Nephron progenitor cell (in vitro differentiated cells): ENCODE measurements at regions not wholly inside any gene's neighbourhood (a gene's known extent, or its start where the extent isn't known, plus 50 kb on each side); places are given as distances from the start of the nearest gene placed in this dataset.

Experiments used
- DNase-seq: peaks from one replicate; pipeline ENCODE4 v3.0.0; 2021
- H3K27ac Mint-ChIP-seq: 2 replicates; pipeline ENCODE4 v1.8.0; 2021; ENCODE audit warnings: mild to moderate bottlenecking, moderate library complexity, mixed read lengths
- H3K27me3 Mint-ChIP-seq: 2 replicates; pipeline ENCODE4 v1.8.0; 2021; ENCODE audit warnings: mild to moderate bottlenecking, low read depth, mixed read lengths; ENCODE audit not compliant: poor library complexity
- H3K36me3 Mint-ChIP-seq: 2 replicates; pipeline ENCODE4 v1.8.0; 2021; ENCODE audit warnings: low read depth, mixed read lengths
- H3K4me1 Mint-ChIP-seq: 2 replicates; pipeline ENCODE4 v1.8.0; 2021; ENCODE audit warnings: mixed read lengths
- H3K4me3 Mint-ChIP-seq: 2 replicates; pipeline ENCODE4 v1.8.0; 2021; ENCODE audit warnings: mild to moderate bottlenecking, moderate library complexity, mixed read lengths
- H3K9me3 Mint-ChIP-seq: 2 replicates; pipeline ENCODE4 v1.8.0; 2021; ENCODE audit warnings: mild to moderate bottlenecking, moderate library complexity, mixed read lengths
- CTCF ChIP-seq: fragments of 200-600 bp; sonication (generic); IDR thresholded peaks from 2 replicates; pipeline ENCODE4 v1.5.0; 2021; ENCODE audit warnings: antibody characterized with exemption

GRCh38 chr18:37662546-37663339 is 97.1 kb upstream of the CELF4 start:
- no peak for TF ChIP-seq CTCF
- Mint-ChIP-seq H3K27me3 (peaks cover 10% of the 10 kb centered on the region), H3K27ac (no peak overlapping the region), H3K4me3 (no peak overlapping the region), H3K4me1 (peaks cover 21% of the 10 kb centered on the region), H3K9me3 (no peaks in the 10 kb centered on the region), H3K36me3 (no peaks in the 10 kb centered on the region)
- DNase-seq: no peak

GRCh38 chr18:37662099-37662498 is 96.5 kb upstream of the CELF4 start:
- peaks cover 10% of the 10 kb centered on the region for H3K27me3 Mint-ChIP-seq
- no peaks in the 10 kb centered on the region for H3K9me3 Mint-ChIP-seq
- H3K36me3 Mint-ChIP-seq: no peaks in the 10 kb centered on the region
- no peak for TF ChIP-seq CTCF
- no peak overlapping the region for H3K4me3 Mint-ChIP-seq
- H3K27ac Mint-ChIP-seq: no peak overlapping the region
- H3K4me1 Mint-ChIP-seq: peaks cover 21% of the 10 kb centered on the region
- no peak for DNase-seq

- Mint-ChIP-seq H3K4me1 (peaks cover 21% of the 10 kb centered on the region), H3K27ac (no peak overlapping the region), H3K27me3 (peaks cover 10% of the 10 kb centered on the region), H3K9me3 (no peaks in the 10 kb centered on the region), H3K36me3 (no peaks in the 10 kb centered on the region), H3K4me3 (no peak overlapping the region)
- no peak for DNase-seq
- no peak for TF ChIP-seq CTCF
These were observed 95.9 kb upstream of the CELF4 start for GRCh38 chr18:37661478-37661877.

GRCh38 chr18:37661061-37661460 is 95.5 kb upstream of the CELF4 start:
- TF ChIP-seq CTCF: no peak
- DNase-seq: no peak
- Mint-ChIP-seq H3K4me1 (peaks cover 21% of the 10 kb centered on the region), H3K4me3 (no peak overlapping the region), H3K27ac (no peak overlapping the region), H3K9me3 (no peaks in the 10 kb centered on the region), H3K27me3 (peaks cover 10% of the 10 kb centered on the region), H3K36me3 (no peaks in the 10 kb centered on the region)

GRCh38 chr18:37660658-37661057 is 95.1 kb upstream of the CELF4 start:
- H3K36me3 Mint-ChIP-seq: no peaks in the 10 kb centered on the region

More at GRCh38 chr18:37660658-37661057, 95.1 kb upstream of the CELF4 start:
- H3K27ac Mint-ChIP-seq: no peak overlapping the region
- no peaks in the 10 kb centered on the region for H3K9me3 Mint-ChIP-seq
- H3K4me3 Mint-ChIP-seq: no peak overlapping the region
- peaks cover 10% of the 10 kb centered on the region for H3K27me3 Mint-ChIP-seq
- peaks cover 24% of the 10 kb centered on the region for H3K4me1 Mint-ChIP-seq
- DNase-seq: no peak
- no peak for TF ChIP-seq CTCF
